Peyer's patch (tissue), 4 donors: ENCODE measurements at regions not wholly inside any gene's neighbourhood (a gene's known extent, or its start where the extent isn't known, plus 50 kb on each side); places are given as distances from the start of the nearest gene placed in this dataset.

Source experiments
- CTCF ChIP-seq, 6 experiments: fragments of 450-650 bp in 4 of 6; fragments of 200-600 bp in 2 of 6; sonication (generic) in 1 of 6; IDR thresholded peaks; one replicate each; pipeline ENCODE4 v1.5.1; 2017 to 2019; ENCODE audit warnings: antibody characterized with exemption in 6 of 6, mild to moderate bottlenecking in 3 of 6, moderate library complexity in 1 of 6
- POLR2A ChIP-seq, 2 donors: fragments of 450-650 bp; IDR thresholded peaks; one replicate each; pipeline ENCODE4 v1.5.1; 2017; ENCODE audit warnings: antibody characterized with exemption in 2 of 2, mild to moderate bottlenecking in 2 of 2, moderate library complexity in 2 of 2

GRCh38 chr4:13930155-13930554, 302.6 kb upstream of the BOD1L1 start:
- TF ChIP-seq CTCF (IDR thresholded peaks at IDR 0.05) = no peak
- TF ChIP-seq POLR2A (IDR thresholded peaks at IDR 0.05) = no peak
